ENCODE measurements at regions not wholly inside any gene's neighbourhood (a gene's known extent, or its start where the extent isn't known, plus 50 kb on each side); places are given as distances from the start of the nearest gene placed in this dataset.

DNA sequence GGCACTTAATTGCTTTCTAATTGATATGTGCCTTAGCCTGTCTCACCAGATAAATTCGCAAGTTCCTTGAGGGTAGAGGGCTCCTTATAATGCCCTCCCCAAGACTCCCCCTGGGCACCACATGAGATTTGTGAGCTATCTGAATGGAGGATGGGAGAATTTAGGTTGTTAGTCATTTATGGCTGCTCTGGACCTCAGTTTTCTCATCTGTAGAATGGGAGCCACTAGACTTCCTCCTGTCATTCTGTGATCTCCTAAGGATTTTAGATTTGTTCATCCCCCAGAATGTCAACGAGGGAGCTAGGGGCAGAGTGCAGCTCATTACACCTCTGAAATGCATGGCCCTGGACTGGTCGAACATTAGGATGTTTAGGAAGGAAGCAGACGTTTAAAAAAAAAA lies 294.6 kb downstream of the MIAT start:
- Histone ChIP-seq H3K36me3 (no peaks in the 10 kb centered on the region), H3K4me1 (ENCODE audit: low read depth) (no peaks in the 10 kb centered on the region), H3K9me3 (ENCODE audit: low read depth) (no peaks in the 10 kb centered on the region), H3K4me3 (no peak overlapping the region), H3K27ac (no peak overlapping the region), H3K27me3 (peaks cover 56% of the 10 kb centered on the region)
- no peak for TF ChIP-seq CTCF (IDR thresholded peaks at IDR 0.05; ENCODE audit: low read depth, low read length)
- no peak for DNase-seq (ENCODE audit: low read depth in 1 of 2, low spot score in 1 of 2)

DNA sequence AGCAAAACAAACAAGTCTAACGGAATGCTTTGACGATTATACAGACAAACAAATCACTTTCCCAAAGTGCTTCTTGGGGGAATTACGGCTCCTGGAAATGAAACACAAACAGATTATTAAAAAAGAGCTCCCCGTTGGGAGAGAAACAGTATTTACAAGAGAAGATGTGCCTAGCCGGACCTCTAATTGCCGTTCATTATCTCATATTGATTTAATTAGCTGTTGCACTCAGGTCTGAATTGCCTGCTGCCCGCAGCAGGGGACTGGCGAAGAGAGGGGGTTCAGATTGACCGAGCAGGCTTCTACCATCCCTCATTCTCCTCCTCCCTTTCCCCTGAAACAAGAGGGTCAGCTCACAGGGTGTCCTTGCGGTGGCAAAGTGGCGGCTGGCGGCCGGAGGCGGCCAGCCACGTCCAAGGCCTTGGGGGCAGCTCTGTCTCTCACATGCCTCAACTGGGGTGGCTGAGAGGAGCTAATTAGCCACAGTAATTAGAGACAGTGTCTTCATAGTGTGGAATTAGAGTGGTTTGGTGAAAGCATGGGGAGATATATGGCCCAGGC lies 295.1 kb downstream of the MIAT start:
- Histone ChIP-seq H3K4me1 (ENCODE audit: low read depth) (no peaks in the 10 kb centered on the region), H3K4me3 (no peak overlapping the region), H3K9me3 (ENCODE audit: low read depth) (no peaks in the 10 kb centered on the region), H3K36me3 (no peaks in the 10 kb centered on the region), H3K27me3 (peaks cover 57% of the 10 kb centered on the region), H3K27ac (no peak overlapping the region)
- TF ChIP-seq CTCF (IDR thresholded peaks at IDR 0.05; ENCODE audit: low read depth, low read length), result no peak
- DNase-seq (ENCODE audit: low read depth in 1 of 2, low spot score in 1 of 2), result no peak

DNA sequence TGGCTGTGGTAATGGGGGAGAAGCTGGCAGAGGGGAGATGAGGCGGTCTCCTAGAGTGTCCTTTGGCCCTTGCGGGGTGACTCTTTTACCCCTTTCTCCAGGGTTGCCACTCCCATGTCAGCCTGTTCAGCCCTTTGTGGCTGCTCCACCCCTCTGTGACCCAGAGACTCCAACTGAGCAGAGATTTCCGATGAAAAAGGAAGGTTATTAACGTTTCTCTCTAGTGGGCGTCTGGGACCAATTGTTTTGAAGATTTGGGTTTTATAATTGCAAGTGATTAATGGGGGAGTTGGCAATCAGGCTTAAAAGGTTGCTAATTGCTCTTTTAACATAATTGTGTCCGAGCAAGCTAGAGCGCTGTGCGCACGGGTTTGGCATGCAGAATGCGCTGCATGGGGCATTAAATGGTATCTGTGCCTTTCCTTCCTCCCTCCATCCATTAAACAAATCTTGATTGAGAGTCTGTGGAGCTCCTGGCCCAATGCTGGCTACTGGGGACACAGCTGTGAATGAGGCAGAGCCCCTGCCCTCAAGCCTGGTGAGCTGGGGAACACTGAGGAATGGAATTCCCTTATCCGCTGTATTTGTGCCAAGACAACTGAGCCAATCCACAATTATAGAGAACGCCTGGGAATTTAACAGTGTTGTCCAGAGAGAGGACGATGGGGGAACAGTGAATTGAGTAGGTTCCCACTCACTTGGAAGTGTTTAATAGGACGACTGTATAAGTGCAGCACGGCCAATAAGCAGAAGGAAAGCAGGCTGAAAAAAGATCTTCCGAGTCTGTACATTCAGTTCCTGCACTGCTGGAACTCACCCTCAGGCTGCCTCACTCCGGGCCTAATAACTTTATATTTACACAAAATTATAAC lies 295.9 kb downstream of the MIAT start:
- H3K4me3 ChIP-seq, result no peak overlapping the region
- no peaks in the 10 kb centered on the region for H3K36me3 ChIP-seq
- H3K27me3 ChIP-seq, result peaks cover 57% of the 10 kb centered on the region
- no peaks in the 10 kb centered on the region for H3K9me3 ChIP-seq (ENCODE audit: low read depth)
- no peak for TF ChIP-seq CTCF (IDR thresholded peaks at IDR 0.05; ENCODE audit: low read depth, low read length)
- DNase-seq (ENCODE audit: low read depth in 1 of 2, low spot score in 1 of 2), result no peak
- no peak overlapping the region for H3K27ac ChIP-seq
- H3K4me1 ChIP-seq (ENCODE audit: low read depth), result no peaks in the 10 kb centered on the region

GRCh38 chr22:26956371-26956770 lies 299.0 kb downstream of the MIAT start:
- no peaks in the 10 kb centered on the region for H3K9me3 ChIP-seq (ENCODE audit: low read depth)
- peaks cover 73% of the 10 kb centered on the region for H3K27me3 ChIP-seq
- TF ChIP-seq CTCF (IDR thresholded peaks at IDR 0.05; ENCODE audit: low read depth, low read length), result no peak
- no peak overlapping the region for H3K4me3 ChIP-seq
- no peaks in the 10 kb centered on the region for H3K4me1 ChIP-seq (ENCODE audit: low read depth)
- no peak for DNase-seq (ENCODE audit: low read depth in 1 of 2, low spot score in 1 of 2)
- H3K27ac ChIP-seq, result no peak overlapping the region
- no peaks in the 10 kb centered on the region for H3K36me3 ChIP-seq

GRCh38 chr22:26957176-26957575 lies 299.8 kb downstream of the MIAT start:
- DNase-seq (ENCODE audit: low read depth in 1 of 2, low spot score in 1 of 2), result no peak
- peaks cover 65% of the 10 kb centered on the region for H3K27me3 ChIP-seq
- TF ChIP-seq CTCF (IDR thresholded peaks at IDR 0.05; ENCODE audit: low read depth, low read length), result no peak
- no peak overlapping the region for H3K27ac ChIP-seq
- H3K4me3 ChIP-seq, result no peak overlapping the region
- H3K36me3 ChIP-seq, result no peaks in the 10 kb centered on the region
- H3K4me1 ChIP-seq (ENCODE audit: low read depth), result no peaks in the 10 kb centered on the region
- no peaks in the 10 kb centered on the region for H3K9me3 ChIP-seq (ENCODE audit: low read depth)

All from cardiac muscle cell (in vitro differentiated cells and primary cell).